HG03575 (cell line): ENCODE measurements at regions not wholly inside any gene's neighbourhood (a gene's known extent, or its start where the extent isn't known, plus 50 kb on each side); places are given as distances from the start of the nearest gene placed in this dataset.
"Not testable (repeated sequence)": the region's sequence is repeated elsewhere in the genome, so short reads cannot be mapped to it uniquely, and the experiment has no call there.

ENCODE experiments used
- ATAC-seq: cut with Tn5 transposase; IDR thresholded peaks from one replicate; pipeline ENCODE4 v1.9.1; 2021; ENCODE audit not compliant: unreplicated experiment, insufficient number of reproducible peaks, low FRiP score; ENCODE audit errors: extremely low read depth

DNA sequence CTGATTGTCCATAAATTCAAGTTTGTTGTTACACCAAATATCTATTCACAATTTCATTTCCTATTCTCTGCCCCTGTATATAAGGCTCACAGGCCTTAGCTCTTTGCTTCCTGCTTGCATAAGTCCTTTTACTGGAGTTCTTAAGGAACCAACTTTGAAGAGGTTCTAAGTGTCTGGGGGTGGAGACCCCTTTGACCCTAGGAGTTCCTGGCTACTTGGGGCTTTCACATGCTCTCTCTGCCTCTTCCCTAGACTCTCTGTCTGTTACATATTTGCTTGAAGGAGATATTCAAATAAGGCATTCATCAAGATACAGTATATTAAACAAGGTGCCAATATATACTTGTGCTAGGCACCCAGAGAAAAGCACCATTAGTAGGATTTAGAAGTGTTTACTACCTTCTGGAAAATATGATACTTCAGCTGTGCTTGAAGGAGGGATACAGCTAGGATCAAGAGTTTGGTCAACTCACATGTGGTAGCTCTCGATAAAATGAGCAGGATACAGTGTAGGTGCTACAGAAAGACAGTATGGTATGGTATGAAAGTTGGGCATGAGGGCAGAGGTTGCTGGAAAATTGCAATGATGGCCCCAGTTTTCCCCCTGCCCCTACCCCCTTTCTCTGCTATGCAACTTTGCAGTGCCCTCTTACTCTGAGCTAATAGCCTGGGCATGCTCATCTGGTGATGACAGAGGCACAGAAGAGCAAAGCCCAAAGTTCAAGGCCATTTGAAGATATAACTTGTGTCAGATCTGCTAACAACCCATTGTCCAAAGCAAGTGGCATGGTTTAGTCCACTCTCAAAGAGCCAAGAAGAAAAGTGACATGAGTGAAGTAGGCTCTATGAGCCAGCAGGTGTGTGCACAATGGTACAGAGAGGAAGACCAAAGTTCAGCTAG is 107.6 kb upstream of the CPEB2 start:
- ATAC-seq: no peak

DNA sequence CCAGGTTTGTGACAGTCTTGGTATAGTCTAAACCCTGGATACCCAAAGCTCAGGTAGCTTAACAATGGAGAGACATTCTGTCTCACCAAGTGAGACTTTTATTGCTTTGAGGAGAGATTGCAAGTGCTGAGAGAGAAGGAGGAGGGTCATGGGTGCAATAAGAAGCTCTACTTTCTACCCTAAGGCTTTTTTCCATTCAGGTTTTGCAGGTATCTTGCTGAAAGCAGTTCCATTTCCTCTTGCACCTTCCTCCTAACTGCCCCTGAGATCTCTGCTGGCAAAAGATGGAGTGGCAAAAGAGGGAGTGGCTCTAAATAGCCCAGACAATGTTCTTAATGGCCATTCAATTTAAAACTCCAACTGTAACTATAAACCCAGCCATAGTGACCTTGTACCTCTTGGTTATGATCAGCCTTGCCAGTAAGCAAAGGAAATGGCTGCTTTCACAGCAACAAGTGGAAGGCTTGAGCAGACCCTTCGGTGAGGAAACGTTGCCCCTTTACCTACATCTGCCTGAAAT is 105.6 kb upstream of the CPEB2 start:
- no peak for ATAC-seq

- ATAC-seq: no peak
These were observed 105.1 kb upstream of the CPEB2 start for GRCh38 chr4:14897217-14897616.

- no peak for ATAC-seq
These were observed 103.3 kb upstream of the CPEB2 start for GRCh38 chr4:14898989-14899388.

DNA sequence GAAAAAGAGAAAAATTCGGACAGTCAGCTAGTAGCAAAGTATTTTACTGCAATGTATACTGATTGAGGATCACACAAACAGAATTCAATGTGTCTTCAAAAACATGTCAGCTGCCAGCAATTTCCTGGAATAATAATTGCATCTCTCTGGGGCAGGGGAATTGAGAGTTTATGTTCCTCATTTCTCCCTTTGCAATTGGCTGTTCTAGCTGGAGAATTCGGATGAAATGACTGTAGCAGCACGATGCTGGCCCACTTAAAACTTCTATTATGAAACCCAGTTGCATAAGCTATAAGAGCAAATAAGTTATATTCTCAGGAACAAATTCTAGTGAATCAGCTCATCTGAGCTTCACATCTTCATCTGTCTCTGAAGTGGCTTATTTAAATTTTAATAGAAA is 99.9 kb upstream of the CPEB2 start:
- no peak for ATAC-seq

- no peak for ATAC-seq
These were observed 99.0 kb upstream of the CPEB2 start for GRCh38 chr4:14903321-14903720.

DNA sequence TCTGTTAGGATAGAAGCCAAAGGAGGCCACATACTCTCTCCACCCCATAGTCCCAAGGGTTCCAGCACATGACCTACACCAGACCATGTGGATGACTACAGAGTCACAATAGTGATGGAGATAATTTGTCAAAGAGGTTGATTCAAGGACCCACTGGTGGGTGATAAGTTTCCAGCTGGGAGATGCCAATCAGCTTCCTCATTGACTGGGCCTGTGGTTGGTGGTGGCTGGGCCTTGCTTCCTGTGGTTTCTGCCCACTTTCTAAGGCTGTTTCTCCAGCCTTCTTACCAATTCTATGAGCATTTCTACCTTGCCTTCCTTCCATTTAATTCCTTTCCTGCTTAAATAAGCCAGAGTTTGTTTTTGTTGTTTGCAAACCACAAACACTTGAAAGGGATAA is 95.5 kb upstream of the CPEB2 start:
- no peak for ATAC-seq

- ATAC-seq: no peak
These were observed 93.6 kb upstream of the CPEB2 start for GRCh38 chr4:14908635-14909034.

DNA sequence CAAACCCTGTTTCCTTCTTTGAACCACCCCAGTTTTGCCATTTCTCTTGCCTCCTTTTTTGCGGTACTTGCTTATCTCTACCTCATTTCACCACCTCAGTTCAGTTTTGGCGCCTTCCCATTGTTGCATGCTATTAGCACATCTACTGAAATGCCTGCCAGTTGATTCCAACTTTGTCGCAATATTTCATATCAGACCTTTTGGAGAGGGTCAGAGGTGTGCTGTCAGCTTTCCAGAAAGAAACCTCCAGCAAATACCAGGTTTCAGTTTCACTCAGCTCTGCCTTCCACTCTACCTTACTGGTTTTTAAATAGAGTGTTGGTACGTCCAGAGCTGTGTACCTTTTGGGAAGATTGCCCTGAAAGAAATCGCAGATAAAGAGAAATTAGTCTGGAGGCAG is 91.9 kb upstream of the CPEB2 start:
- no peak for ATAC-seq

DNA sequence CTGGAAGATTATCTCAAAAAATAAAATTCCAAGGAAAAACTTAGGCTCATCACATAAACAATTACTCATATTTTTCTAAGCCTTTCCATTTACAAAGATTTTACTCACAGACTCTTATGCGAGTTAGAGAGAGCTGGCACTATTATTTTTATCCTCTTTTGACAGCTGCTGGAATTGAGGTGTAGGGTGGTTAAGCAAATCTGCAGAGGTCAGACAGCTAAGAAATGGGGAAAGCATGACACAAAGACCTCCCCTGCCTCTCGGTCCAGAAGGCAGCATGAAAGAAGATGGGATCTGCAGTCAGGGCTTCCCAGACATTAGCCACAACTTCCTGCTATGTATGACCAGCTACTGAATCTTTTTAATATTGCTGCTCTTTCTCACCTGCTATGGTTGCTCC is 89.9 kb upstream of the CPEB2 start:
- ATAC-seq: no peak

DNA sequence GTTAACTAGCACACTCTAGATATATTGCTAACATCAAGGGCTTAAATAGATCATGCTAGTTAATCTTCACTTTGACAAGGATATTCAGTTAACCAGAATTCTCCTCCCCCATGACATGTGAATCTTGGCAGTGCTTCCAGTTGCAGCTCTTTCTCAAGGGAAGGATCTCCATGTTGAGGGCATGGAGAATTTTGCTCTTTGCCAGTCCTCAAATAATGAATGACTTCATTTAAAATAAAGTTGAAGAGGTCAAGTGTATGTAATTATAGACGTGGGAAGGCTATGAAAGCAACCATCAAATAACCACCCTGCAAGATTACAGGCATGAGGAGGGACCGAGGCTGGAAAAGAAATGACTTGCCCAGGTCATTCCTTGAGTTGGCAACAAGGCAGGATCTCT is 87.3 kb upstream of the CPEB2 start:
- ATAC-seq: no peak

DNA sequence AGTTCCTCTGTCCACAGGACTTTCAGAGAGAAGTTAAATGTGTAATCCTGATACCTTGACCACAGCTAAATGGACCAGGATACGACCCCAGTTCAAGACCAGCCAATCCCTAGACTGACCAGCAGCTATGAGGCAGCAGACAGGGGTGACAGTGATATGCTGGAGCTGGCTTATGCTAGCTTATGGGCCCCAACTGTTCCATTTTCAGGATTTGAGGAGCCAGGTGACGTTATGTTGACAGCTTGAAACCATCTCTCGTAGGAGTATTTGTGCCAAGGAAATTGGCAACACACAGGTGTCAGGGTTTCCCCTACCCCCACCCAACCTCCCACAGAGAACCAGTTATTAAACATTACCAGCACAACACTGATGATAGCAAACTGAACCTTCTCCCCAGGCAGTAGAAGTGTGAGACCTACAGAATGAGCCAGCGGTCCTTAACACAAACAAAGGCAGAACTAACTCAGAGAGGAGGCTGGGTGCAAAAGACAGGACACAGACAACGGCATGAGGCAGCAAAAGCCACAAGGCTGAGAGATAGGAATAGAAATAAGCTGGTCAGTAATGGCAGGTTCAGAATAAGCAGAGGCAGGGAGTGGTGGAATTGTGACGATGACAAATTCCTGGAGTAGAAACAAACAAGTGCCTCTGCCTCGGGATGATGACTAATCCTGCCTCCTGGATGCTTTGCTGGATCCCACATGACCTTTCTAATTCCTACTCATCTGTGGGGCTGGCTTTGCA is 85.6 kb upstream of the CPEB2 start:
- no peak for ATAC-seq

- no peak for ATAC-seq
These were observed 85.0 kb upstream of the CPEB2 start for GRCh38 chr4:14917298-14917633.

- ATAC-seq: no peak
These were observed 83.9 kb upstream of the CPEB2 start for GRCh38 chr4:14918336-14918735.

DNA sequence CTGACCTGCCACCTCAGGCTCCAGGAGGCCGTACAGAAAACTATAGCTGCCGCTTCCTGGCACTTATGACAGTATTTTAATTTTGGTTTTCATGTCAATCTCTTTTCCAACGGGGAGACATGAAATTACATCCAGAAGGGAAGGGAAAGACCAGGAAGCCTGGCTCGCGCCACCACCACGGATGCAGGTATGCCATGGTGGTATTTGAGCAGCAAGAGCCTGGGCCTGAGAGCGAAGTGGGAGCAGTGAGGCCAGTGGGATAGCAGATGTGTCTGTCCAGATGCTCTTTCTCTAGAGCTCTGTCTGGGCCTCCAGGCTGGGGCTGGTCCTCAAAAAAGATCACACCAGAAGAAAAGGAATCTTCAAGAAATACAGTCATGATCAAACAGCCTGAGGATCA is 82.5 kb upstream of the CPEB2 start:
- ATAC-seq: no peak

DNA sequence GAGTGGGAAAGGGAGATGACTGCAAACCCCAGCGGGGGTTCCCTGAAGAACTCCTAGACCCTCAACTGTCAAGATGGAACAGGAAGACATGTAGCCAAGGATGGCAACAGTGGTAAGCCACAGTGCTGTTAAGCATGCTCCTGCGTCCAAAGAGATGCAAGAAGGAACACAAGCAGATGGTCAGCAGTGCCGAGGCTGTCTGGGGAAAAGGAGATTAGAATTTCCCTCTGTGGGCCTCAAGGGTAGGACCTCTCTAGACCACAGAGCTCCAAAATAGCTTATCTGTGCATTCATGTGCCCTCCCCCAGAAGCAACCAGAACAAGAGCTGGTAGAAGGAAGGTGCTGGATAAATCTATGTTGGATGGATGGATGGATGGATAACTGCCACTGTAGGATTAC is 82.0 kb upstream of the CPEB2 start:
- ATAC-seq: no peak

DNA sequence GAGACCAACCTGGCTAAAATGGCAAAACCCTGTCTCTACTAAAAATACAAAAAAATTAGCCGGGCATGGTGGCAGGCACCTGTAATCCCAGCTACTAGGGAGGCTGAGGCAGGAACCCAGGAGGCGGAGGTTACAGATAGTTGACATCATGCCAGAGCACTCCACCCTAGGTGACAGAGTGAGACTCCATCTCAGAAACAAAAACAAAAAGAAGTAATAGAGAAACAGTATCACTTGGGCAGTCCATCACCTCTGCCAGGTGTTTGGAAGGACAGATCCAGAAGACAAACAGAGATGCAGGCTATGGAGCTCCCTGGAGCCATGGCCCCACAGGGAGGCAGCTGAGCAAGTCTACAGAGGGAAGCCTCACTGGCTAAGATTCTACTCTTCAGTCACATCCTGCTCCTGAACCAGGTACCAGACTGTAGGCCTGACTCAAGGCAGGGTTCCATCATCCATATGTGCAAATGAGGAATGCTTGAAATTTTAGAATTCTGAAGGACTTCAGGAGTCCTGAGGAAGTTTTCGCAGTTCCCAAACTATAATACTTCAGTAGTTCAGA is 81.4 kb upstream of the CPEB2 start:
- ATAC-seq: no peak

DNA sequence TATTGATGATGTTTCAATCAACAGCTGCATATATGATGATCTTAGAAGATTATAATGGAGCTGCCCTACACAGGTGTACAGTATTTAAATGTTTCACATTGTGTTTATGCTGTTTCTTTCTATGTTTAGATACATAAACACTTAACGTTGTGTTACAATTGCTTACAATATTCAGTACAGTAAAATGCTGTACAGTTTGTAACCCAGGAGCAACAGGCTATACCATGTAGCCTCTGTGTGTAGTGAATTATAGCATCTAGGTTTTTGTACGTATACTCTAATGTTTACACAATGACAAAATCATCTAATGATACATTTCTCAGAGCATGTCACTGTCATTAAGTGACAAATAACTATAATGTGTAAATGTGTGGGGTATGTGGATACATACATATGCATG is 80.5 kb upstream of the CPEB2 start:
- not testable (repeated sequence) for ATAC-seq

DNA sequence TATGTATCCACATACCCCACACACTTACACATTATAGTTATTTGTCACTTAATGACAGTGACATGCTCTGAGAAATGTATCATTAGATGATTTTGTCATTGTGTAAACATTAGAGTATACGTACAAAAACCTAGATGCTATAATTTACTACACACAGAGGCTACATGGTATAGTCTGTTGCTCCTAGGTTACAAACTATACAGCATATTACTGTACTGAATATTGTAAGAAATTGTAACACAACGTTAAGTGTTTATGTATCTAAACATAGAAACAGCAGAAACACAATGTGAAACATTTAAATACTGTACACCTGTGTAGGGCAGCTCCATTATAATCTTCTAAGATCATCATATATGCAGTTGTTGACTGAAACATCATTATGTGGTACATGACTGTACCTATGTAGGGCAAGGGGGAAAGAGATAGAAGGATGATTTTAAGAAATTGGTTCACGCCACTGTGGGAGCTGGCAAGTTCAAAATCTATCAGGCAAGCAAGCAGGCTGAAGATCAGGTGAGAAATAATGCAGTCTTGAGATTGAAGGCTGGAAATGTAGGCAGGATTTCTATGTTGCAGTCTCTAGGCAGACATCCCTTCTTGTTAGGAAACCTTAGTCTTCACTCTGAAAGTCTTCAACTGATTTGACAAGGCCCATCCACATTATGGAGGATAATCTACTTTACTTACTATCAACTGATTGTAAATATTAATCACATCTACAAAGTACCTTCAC is 78.0 kb upstream of the CPEB2 start:
- ATAC-seq: no peak
